ENCODE measurements at regions not wholly inside any gene's neighbourhood (a gene's known extent, or its start where the extent isn't known, plus 50 kb on each side); places are given as distances from the start of the nearest gene placed in this dataset.

DNA sequence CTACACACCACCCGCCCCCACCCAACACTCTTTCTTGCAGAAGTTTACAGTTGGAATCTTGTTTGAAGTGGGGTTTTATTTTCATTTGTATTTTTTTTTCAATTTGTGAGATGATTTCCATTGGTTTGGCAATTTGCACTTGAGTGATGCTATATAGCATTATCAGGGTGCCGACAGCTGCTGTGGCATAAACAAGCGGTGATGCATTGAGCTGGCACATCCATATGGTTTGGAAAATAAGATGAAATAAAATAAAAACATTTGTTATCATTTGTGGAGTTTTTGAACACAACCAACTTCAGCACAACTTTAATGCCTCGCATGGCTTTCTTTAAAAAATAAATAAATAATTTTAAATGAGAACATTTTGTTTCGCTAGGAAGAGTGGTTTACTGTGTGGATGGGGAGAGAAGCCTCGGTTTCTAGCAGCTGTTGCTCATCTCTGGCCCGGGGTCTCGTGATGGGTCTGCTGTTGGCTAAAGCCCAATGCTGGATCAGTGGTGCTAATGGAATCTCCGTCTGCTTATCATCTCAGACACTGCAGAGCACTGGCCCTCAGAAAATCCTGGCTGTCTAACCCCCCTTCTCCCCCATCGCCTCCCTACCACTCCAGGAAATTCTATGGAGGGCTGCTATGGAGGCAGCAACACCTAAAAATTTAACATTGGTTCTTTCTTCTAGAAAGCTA is 192.3 kb upstream of the MAF start:
- peak; percentile 59 for DNase-seq (ENCODE audit: low spot score)

DNA sequence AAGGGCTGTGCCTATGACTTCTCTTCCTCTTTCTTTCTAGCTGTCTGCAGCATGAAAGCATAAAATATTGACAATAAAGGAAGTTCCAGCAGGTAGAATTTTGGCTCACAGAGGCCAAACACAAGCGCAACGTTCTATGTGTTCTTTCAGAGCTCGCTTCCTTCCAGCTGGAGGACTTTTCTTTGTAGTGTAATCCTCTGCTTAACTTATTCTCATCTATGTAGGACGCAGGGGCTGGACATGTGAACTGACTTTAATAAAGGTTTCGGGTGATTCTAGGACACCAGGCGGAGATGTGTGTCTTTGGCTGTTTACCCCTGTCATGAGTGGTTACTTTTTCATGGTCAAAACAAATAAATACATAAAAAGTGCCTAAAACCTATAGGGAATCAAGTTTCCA is 191.5 kb upstream of the MAF start:
- DNase-seq (ENCODE audit: low spot score): no peak

GRCh38 chr16:79790854-79791253 is 190.3 kb upstream of the MAF start:
- DNase-seq (ENCODE audit: low spot score): no peak

GRCh38 chr16:79788949-79789348 is 188.4 kb upstream of the MAF start:
- no peak for DNase-seq (ENCODE audit: low spot score)

- DNase-seq (ENCODE audit: low spot score): no peak
Observed at GRCh38 chr16:79786389-79786788, 185.9 kb upstream of the MAF start.

- DNase-seq (ENCODE audit: low spot score): no peak
Observed at GRCh38 chr16:79784007-79784406, 183.5 kb upstream of the MAF start.

DNA sequence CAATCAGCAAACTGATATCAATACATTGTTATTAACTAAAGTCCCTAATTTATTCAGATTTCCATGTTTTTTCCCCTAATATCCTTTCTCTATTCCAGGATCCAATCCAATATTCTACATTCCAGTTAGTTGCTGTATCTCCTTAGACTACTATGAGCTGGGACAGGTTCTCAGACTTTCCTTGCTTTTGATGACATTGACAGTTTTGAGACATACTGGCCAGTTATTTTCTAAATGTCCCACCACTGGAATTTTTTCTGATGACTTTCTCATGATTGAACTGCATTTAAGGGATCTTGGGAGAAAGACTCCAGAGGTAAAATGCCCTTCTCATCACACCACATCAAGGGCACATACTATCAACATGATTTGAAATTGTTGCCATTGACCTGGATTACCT is 177.1 kb upstream of the MAF start:
- DNase-seq (ENCODE audit: low spot score): no peak

DNA sequence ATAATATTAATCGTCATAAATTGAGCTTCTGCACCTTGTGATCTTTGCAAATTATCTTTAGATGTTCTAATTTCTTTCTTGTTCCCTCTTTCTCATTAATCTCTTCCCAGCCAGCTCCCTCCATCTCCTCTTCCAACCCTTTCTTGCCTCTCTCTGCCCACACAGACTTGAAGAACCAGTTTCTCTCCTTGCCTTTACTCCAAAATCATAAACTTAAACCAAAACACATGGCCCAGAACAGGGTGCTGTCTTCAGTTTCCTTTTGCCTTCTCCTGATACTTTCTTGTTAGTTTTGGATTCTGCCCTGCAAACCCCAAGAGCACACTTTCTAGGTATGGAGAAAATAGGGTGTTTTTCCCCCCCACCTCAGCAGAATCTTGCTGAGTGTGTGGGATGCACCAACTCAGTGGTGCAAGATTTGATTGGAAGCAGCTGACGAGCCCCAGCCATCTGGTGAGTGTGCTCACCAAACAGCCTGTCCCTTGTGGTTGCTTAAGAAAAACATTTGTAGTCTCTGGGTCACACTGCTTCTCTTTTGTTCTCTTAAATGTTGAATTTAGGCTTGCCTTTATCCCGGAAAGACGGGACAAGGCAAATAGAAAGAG is 175.8 kb upstream of the MAF start:
- DNase-seq (ENCODE audit: low spot score): peak; percentile 55

DNA sequence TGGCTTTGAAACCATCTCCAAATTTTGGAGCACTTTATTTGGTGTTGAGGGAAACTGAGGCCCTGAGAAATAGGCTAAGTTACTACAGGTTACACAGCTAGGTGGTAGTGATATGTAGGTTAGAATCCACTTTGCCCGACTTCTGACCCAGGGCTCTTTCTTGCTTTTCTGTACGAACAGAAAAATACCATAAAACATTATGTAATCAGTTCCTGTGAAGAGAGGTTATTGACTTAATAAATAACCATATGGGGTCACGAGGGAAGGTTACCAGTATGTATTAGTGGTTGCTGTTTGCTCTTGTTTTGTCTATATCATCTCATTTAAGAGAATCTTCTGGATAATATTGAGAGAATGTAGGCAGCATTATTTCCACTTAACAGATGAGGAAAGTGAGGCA is 172.2 kb upstream of the MAF start:
- DNase-seq (ENCODE audit: low spot score): no peak

DNA sequence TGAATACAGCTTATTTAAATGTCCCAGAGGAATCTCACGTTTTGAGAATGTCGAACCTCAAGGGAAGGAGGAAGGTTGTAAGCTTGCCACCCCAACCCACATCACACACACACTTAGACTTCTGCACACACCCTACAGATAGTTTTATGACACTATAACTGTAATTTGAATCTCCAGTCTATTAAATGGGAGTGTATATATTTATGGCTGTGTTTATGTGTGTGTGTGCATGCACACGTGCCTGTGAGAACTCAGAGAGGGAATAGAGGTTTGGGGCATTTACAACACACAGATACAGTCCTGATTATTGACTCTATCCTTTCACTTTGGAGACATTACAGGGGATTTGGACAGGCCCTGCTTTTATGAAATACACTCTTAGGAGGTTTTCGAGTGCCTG is 171.5 kb upstream of the MAF start:
- DNase-seq (ENCODE audit: low spot score): no peak

GRCh38 chr16:79770244-79771064 is 169.9 kb upstream of the MAF start:
- peak; percentile 93 for DNase-seq (ENCODE audit: low spot score)

DNA sequence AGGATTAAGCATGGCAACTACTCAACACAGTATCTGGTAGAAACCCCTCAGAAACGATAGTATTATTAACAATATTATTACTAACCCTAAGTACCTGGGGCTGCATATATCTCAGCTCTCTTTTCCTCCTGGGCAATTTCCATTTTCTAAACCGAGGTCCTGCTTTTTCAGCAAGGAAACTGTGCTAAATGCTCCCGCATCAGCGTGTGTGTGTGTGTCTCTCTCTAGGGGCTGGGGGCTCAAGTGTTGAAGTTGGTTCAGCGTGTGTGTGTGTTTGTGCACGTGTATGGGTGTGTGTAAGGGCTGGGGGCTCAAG is 169.3 kb upstream of the MAF start:
- DNase-seq (ENCODE audit: low spot score): no peak

DNA sequence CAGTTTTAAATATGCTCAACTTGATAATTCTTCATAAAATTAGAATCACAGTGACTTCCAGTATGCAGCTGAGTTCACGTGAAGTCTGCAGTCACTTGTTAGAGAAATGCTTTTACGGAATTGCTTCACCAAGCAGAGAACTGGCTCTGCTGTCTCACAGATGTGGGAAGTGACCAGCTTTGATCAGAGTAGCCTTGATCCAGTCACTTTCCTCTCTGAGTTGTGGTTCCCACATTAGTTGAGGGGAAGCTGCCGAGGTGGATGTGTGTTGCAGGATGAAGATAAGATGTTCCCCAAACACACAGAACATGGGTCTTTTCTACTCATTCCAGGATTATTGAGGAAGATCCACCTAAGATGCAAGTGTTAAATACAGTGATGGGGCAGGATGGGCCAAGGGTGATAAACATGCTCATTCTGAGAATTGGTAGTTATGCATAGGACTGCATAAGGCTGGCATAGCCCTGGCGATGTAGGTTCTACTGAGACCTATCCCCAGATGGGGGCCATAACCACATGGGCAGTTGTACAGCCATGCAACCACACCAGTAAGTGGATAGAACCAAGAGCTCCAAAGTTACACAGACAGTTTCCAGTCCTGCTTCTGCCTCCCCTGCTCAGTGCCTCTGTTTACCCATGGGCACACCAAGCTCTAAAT is 168.9 kb upstream of the MAF start:
- no peak for DNase-seq (ENCODE audit: low spot score)

- no peak for DNase-seq (ENCODE audit: low spot score)
Observed at GRCh38 chr16:79768276-79768970, 167.9 kb upstream of the MAF start.

GRCh38 chr16:79767421-79768275 is 167.1 kb upstream of the MAF start:
- DNase-seq (ENCODE audit: low spot score): peak; percentile 37

DNA sequence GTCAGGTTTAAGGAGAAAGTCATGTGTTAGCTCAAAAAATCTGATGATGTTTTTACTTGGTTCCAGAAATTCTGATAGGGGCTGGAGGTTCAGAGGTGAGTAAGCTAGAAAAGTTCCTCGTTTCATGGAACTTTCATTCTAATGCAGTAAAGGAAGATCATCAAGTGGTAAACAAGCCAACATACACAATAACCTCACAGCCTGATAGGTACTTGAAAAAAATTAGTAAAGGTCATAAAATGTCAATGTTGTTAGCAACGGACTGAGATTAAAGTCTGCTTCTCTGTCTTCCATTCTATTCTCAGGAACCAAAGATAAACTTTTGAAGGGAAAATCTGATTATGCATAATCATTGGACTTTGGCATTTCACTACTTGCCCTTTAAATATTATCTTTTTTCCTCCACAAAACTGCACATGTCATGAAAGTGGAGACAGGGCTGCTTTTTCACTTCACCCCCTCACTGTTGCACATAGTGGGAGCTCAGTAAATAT is 165.4 kb upstream of the MAF start:
- no peak for DNase-seq (ENCODE audit: low spot score)

DNA sequence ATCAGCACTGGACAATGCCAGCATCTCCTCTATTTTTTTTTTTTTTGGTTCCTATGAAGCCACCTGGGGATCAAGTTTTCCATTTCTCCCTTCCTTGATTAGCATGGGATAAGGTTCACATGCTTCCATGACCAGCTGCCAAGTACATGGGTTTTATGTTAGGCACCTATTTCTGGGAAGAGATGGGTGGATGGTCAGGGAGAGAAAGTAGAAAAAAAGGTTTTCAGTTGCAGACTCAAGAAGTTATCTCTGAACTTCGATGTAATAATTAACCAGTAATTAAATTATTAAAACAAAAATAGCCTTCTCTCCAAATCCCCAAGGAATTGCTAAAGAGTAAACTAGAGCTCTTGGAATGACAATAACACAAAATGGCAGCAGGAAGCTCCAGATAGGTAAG is 164.9 kb upstream of the MAF start:
- no peak for DNase-seq (ENCODE audit: low spot score)

GRCh38 chr16:79764415-79765110 is 164.0 kb upstream of the MAF start:
- no peak for DNase-seq (ENCODE audit: low spot score)

DNA sequence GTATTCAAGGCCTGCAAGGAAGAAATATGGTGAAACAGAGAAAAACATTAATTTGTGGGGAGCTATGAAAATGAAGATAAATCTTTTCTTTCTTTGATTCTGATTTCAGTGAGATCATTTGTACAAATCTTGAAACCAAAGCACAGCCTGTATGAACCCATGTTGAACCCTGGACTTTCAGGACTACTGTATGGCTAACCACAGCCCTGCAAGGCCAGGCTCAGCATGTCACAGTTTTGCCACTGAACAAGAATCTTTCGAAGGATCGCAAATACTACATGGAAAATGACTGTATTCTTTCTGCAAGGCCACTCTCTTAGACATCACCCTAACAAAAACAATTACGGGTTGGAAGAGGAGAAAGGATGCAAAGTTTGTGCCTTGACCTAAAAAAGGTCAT is 161.7 kb upstream of the MAF start:
- no peak for DNase-seq (ENCODE audit: low spot score)

DNA sequence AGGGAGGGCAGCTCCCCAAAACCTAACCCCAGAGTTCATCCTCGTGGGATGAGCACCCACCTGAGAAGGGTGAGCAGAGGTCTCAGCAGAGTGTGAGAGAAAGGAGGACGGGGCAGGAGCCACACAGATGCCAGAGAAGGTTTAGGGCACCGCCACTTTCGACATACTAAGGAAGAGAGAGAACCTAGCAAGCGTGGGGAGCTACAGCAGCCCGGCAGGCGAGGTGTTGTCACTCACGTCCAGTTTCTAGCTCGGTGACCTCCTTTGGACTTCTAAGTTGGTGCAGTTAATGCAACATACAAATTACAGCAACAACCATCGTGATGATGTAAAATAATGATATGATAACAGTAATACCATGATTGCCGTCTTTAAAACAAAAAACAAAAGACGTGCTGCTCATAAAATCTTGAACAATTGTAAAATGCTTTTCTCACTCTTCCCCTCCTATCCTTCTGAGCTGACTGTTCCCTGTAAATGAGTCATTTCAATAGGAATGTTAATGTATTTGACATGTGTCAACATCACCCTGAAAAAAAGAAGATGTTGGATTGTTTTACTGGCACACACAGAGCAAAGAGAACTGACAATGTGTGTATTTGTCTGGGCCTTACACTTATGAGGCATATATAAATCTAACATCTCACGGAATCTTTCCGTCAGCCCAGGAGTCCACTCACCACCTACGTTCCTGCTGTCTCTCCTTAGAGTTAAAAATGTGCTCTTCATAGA is 158.2 kb upstream of the MAF start:
- DNase-seq (ENCODE audit: low spot score): no peak
